GDM1 (cell line): ENCODE measurements at regions not wholly inside any gene's neighbourhood (a gene's known extent, or its start where the extent isn't known, plus 50 kb on each side); places are given as distances from the start of the nearest gene placed in this dataset.
"Not testable (repeated sequence)": the region's sequence is repeated elsewhere in the genome, so short reads cannot be mapped to it uniquely, and the experiment has no call there.

ENCODE experiments used
- DNase-seq: peaks from one replicate; lab custom pipeline; 2025; lab: John Stamatoyannopoulos, UW

DNA sequence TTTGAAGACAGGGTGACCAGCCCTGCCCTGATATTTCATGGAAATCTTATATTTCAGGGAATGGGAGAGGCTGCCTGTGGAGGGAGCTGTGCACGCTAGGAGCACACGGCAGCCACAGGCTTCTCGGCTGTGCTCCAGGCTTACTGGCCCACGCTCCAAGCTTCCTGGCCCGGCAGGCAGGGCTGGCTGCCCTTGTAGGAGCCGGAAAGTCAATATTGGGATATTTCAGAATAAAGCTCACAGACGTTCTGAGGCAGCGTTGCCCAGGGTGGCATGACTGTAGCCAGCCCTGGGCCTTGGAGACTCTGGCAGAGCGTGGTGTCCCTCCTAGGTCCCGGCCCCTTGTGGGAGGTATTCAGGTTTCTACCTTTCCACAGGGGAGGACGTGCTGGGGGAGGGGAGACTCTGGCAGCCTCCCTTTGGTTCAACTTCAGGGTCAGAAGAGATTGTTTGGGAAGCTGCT is 95.6 kb downstream of the NPIPB11 start:
- DNase-seq: no peak

DNA sequence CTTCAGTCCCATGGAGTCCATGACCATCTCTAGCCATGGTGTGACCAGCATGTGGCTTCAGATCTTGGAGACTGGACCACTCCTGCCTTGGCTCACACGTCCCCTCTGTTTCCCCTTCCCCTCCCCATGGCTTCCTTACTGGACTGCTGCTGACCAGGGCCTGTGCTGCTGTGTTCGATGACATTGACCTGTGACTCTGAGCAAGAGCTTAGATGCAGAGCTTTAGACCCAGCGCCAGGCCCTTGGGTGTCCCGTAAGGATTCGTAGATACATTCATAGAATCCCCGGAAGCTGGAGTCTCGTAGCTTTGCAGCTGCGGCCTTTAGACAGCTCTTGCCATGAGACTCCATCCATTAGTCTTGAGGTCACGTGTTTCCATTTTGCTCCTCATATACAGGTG is 96.3 kb downstream of the NPIPB11 start:
- not testable (repeated sequence) for DNase-seq

DNA sequence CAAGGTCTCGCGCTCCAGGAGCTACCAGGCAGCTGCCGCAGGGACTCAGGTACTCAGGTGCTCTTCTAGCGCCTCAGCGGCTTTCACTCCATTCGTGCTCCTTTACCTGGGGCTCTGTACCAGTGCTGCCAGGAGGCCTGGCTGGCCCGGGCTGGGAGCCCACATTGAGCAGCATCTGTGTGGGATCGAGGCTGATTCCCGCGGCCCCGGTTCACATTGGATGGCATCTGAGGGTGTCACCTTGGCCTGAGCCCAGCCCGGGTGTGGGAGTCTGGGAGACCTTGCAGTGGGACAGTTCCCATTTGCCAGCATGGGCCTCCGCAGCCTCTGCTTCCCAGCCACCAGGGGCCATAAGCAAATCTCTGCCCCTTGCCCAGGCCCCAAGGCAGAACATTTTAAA is 96.9 kb downstream of the NPIPB11 start:
- DNase-seq: not testable (repeated sequence)

DNA sequence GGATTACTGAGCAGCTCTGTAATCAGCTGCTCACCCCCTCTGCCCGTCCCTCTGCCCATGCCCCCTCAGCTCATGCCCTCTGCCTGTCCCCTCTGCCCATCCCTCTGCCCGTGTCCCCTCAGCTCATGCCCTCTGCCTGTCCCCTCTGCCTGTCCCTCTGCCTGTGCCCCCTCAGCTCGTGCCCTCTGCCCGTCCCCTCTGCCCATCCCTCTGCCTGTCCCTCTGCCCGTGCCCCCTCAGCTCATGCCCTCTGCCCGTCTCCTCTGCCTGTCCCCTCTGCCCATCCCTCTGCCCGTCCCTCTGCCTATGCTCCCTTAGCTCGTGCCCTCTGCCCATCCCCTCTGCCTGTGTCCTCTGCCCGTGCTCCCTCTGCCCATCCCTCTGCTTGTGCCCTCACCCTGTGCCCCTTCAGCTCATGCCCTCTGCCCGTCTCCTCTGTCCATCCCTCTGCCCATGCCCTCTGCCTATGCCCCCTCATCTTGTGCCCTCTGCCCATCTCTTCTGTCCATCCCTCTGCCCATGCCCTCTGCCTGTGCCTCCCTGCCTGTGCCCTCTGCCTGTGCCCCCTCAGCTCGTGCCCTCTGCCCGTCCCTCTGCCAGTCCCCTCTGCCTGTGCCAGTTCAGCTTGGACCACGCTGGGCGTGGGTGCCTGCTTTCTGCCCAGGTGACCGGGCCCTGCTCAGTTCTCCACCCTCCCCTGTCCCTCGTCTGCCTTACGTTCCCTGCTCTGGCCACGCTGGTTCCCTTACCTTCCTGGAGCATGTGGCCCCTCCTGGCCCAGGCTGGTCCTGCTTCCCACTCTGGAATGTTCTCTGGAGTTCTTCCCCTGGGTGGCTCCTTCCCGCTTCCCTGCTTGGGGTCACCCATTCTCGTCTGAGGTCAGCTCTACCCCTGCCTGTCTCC is 97.6 kb downstream of the NPIPB11 start:
- no peak for DNase-seq

DNA sequence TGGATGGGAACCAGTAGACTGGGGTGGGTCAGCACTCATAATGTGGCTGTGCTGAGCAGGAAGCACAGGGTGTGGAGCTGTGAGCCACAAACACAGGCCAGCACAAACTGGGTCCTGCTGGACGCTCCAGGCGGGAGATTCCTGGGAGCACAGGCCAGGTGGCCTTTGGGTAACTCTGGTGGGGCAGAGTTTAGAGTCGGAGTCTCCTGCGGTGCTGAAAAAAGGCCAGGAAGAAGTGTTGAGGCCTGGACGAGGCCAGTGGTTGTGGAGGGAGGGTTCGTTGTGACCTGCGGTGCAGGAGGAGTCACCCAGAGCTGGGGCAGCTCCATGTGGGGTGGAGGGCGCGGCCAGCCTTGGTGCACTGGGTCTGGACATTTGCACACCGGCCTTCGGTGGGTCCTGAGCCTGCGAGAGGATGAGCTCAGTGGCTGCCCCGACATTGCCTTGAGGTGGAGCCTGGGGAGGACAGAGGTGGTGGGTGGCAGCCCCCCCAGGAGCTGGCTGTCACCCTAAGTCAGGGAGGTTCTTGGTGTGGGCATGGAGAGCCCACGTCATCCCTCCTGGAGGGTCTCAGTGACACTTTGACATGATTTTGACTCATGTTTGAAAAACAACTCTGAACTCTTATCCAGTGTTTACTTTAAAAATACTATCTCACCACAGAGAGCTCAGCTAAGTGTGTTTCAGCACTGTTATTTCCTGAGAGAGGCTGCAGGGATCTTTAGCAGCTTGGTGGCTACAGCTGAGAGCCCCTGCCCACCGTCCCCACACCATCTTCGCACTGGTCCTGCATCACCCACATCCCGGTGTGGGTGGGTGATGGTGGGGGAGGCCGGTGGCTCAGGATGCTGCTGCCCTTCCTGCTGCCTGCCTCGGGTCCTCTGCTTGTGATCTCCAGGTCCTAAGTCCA is 98.7 kb downstream of the NPIPB11 start:
- no peak for DNase-seq

DNA sequence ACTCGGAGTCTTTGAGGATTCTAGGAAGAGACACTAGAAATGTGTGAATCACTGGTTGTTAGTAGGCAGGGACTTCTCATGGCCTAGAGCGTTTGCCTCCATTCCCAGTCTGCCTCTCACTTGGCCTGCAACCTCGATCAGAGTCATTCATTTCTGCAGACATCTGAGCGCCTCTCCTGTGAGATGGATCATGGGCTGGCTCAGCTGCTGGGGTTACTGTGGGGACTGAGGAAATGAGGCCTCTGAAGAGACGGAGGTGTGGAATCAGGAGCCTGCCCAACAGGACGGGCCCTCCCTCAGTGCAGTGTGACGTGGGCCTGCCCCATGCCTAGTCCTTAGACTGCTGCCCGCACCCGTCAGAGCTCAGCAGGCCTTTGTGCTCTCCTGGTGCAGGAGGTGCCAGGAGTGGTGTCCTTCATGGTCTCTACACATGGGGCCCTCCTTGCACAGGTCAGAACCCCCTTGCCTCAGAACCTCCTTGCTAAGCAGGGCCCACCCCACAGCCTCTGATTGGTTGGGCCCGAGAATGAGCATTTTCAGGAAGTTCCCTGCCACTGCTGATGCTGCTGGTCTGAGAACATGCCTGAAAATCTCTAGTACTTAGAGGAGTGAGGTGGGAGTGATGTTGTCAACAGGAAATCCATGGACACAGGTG is 99.4 kb downstream of the NPIPB11 start:
- no peak for DNase-seq

DNA sequence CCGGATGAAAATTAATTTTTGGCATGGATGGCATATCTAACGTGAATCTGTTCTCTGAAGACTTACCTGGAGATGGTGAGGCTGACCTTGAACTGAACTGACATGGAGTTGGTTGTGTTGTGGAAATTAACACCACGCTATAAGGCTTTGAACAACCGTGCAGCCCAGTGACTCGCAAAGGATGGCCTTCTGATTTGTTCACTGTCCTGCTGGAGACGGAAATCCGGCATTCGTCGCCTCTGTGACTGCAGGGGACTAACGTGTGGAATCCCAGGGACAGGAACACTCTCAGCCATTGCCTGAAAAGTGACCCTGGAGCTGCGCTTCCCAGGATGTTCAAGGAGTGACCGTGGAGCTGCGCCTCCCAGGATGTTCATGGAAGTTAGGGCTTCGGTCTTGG is 100.3 kb downstream of the NPIPB11 start:
- no peak for DNase-seq

DNA sequence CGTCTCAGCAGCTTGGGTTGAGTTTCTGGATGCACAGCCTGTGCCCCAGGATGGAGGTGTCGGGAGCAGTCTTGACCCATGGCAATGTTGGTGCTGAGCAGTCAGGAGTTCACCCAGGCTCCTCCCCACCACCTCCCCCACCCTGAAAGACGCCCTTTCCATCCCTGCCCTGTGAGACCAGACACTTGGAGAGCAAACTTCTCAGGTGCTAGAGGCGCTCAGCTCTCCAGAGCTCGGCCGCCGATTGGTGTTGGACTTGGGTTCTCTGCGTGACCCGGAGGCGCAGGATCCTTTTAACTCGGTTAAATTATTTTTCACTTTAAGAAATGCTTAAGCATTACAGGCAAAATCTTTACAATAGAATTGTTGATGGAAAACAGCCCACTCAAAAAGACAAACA is 101.5 kb downstream of the NPIPB11 start:
- not testable (repeated sequence) for DNase-seq

DNA sequence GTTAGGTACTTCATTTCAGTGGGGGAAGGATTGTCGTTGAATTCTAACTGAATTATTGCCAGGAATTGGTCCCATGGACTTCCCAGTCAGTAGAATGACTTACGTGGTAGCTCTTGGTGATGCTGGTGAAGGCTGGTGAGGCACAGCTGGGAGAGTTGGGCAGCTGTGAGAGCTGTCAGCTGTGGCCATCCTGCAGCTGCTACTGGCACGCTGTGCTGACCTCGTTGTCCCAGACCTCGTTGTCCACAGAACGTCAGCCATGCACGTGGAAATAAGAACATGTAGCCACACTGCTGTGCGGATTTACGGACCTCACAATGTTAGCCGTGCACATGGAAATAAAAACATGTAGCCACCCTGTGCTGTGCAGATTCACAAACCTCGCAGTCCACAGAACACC is 102.3 kb downstream of the NPIPB11 start:
- no peak for DNase-seq

DNA sequence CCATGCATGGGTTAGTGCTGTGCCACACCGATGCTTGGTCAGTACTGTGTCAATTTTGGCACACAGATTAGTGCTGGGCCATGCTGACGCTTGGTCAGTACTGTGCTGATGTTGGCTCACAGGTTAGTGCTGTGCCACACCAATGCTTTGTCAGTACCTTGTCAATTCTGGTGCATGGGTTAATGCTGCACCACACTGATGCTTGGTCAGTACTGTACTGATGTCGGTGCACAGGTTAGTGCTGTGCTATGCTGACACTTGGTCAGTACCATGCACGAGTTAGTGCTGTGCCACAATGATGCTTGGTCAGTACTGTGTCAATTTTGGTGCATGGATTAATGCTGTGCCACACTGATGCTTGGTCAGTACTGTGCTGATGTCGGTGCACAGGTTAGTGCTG is 103.0 kb downstream of the NPIPB11 start:
- no peak for DNase-seq

DNA sequence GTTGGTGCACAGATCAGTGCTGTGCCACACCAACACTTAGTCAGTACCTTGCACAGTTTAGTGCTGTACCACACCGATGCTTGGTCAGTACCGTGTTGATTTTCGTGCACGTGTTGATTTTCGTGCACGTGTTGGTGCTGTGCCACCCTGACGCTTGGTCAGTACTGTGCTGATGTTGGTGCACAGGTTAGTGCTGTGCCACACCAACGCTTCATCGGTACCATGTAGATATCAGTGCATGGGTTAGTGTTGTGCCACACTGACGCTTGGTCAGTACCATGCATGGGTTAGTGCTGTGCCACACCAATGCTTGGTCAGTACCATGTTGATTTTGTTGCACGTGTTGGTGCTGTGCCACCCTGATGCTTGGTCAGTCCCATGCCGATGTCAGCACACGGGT is 103.5 kb downstream of the NPIPB11 start:
- no peak for DNase-seq

DNA sequence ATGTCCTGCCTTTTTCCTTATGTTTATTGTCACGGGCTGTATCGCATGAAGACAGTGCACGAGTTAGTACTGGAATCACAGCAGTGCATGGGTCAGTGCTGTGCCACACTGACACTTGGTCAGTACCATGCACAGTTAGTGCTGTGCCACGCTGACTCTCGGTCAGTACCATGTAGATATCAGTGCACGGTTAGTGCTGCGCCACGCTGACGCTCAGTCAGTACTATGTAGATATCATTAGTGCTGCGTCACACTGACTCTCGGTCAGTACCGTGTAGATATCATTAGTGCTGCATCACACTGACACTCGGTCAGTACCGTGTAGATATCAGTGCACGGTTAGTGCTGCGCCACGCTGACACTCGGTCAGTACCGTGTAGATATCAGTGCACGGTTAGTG is 104.1 kb downstream of the NPIPB11 start:
- not testable (repeated sequence) for DNase-seq

DNA sequence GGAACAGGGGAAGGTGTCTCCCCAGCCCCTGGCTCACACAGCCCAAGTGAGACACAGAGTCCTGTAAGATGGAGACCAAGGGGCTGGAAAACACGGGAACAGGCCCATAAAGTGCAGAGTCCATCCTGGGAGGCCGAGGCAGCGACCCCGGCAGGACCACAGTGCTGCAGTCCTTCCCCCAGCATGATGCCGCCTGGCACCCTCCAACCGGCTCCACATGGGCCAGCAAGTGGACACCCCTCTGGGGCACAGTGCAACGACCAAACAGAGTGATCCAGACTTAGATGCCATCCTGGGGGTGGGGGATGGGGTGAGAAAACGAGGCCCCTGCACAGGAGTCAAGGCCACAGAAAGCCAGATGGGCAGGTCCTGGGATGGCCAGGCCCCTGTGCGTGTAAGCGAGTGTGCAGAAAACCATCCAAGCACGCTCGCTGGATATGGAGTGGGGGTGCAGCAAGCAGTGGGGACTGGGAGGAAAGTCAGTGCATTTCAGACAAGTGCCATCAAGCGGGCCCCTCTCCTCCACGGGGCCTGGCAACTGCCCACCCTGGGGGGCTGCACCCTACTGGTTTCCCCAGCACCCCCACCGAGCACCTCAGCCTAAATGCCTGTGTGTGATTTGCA is 104.7 kb downstream of the NPIPB11 start:
- DNase-seq: not testable (repeated sequence)

DNA sequence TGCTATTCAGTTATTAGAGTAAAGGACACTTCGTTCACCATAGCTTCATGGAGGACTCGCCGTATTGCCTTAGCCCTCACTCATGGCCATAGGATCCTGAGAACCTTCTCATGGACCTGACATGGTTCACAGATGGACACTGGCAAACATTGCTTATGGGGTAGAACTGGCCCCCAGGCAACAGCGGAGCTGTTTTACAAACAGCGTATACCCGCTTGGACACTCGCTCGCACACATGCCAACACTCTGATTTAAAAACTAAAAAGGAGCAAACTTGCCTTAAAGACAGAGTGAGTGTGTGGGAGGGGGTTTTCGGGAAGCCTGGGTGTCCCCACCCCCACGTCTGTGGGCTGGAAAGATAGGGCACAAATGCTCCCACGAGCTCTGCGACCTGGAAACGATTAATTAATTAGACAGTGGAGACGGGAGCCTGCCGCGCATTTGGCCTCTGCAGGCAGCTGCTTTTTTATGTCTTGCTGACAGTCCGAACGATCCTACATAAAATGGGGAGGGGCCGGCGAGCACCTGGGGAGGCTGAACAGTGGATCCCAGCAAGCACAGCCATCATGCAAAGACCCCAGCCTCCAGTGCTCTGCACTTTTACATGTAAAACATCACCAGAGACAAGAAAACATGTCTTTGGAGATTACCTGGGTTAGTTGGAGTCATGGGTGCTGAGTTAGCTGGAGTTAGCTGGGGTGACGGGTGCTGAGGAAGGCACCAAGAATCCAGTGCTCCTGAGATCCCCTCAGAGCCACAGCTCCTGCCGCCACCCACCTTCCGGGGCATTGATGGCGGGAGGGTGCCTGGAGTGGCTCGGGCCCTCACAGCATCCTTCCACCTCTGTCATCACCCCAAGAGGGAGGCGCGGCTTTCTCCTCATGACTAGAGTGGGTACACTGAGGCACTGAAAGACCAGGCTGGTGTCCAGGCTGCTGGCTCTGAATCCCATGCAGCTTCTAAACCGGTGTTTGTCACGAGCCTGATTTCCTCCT is 105.7 kb downstream of the NPIPB11 start:
- DNase-seq: not testable (repeated sequence)

DNA sequence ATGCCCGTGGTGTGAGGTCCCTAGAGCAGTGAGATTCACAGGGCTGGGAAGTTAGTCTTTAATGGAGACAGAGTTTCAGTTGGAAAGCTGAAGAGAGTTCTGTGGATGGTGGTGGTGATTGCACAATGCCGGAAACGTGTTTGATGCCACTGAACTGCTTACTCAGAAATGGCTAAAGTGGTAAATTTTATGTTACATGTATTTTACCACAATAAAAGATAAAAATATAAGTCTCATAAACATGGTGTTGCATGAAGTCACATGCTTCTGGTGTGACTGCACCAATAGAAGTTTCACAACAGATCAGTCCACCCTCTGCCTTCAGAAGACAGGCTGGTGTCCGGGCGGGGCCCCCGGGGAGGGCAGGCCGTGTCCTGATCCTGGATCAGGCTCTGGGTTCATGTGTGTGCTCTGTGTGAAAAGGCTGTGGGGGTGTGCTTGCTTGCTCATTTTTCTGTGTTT is 106.5 kb downstream of the NPIPB11 start:
- not testable (repeated sequence) for DNase-seq

DNA sequence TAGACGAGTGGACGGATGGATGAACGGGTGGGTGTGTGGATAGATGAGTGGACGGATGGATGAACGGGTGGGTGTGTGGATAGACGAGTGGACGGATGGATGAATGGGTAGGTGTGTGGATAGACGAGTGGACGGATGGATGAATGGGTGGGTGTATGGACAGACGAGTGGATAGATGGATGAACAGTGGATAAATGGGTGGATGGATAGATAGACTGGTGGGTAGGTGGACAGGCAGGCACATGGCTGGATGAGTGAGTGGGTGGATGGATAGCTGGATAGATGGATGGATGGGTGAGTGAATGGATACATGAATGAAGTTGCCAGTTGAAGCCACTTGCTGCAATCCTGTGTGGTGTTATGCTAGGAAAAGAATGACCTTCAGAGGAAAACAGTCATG is 107.5 kb downstream of the NPIPB11 start:
- not testable (repeated sequence) for DNase-seq

DNA sequence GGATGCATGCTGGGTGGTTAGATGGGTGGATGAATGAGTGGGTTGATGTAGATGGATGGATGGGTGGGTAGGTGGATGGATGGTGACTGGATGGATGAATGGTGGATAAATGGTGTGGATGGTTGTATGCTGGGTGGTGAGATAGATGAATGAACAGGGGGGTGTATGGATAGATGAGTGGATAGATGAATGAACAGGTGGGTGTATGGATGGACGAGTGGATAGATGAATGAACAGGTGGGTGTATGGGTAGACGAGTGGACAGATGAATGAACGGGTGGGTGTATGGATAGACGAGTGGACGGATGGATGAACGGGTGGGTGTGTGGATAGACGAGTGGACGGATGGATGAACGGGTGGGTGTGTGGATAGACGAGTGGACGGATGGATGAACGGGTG is 108.2 kb downstream of the NPIPB11 start:
- not testable (repeated sequence) for DNase-seq

DNA sequence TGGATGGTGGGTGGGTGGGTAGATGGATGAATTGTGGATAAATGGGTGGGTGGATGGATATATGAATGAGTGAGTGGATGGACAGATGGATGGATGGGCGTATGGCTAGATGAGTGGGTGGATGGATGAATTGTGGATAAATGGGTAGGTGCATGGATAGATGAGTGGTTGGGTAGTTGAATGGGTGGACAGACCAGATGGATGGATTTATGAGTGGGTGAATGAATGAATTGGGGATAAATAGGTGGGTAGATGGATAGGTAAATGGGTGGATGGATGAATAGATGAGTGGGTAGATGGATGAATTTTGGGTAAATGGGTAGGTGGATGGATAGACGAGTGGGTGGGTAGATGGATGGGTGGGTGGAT is 108.7 kb downstream of the NPIPB11 start:
- not testable (repeated sequence) for DNase-seq

DNA sequence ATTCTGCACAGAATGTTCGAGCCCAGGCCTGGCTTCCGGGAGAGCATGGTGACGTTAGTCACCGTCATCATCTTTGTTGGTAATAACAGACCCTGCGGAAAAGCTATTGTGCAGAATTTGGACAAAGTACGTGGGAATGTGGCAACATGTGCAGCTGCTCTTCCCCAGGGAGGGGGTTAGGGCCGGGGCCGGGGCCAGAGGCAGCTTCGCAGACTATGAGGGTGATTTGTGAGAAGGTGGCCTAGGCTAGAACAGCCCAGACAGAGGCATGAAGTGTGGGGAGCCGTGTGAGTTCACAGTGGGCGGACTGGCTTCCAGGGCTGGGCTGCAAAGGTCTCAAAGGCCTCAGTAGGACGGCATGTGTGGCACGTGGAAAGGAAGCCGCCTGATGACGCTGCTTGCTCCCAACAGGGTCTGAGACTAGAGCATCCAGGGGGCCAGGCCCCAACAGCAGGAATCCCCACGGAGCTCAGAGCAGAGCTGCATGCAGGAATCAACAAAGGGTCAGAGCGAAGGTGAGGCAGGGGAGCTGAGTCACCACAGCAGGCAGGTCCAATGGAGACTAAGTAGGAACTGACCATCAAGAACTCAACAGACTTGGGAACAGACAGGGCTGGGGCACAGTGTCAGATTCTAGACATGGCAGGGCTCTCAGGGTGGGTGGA is 109.2 kb downstream of the NPIPB11 start:
- DNase-seq: not testable (repeated sequence)

DNA sequence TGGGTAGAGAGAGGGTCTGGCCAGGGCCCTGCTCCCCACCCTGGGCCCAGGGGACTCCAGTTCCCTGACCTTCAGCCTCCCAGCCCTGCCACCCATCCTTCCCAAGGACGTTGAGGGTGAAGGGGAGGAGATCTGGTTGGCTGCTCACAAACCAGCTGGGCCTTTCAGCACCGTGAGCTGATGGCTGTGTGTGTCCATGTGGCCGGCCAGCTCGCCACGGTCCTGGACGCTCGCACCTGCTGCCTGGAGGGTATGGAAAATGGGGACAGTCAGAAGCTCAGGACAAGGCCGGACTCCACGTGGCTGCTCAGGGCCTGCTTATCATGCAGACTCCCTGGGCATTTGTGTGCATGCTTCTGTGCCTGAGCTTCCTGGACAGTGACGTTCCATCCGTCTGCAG is 110.3 kb downstream of the NPIPB11 start:
- DNase-seq: not testable (repeated sequence)
